KBM-7 (cell line): ENCODE measurements at regions not wholly inside any gene's neighbourhood (a gene's known extent, or its start where the extent isn't known, plus 50 kb on each side); places are given as distances from the start of the nearest gene placed in this dataset.
"Not testable (repeated sequence)": the region's sequence is repeated elsewhere in the genome, so short reads cannot be mapped to it uniquely, and the experiment has no call there.

Experiments
- DNase-seq: peaks from one replicate; pipeline ENCODE4 v3.0.0-alpha.2; 2015
- in situ Hi-C: fragments of 300-500 bp; cut with MboI; formaldehyde crosslinking; loops from 2 replicates; pipeline ENCODE4 v1.14.3; 2020; ENCODE audit warnings: low sequenced_read_pairs, low pct_unique_long_range_greater_than_20kb, mixed read lengths

GRCh38 chr19:28546148-28546685 lies 666.7 kb downstream of the UQCRFS1 start:
- no peak for DNase-seq
- in situ Hi-C loops: no loop called here

- DNase-seq, in situ Hi-C loops: not testable (repeated sequence)
Observed at GRCh38 chr19:28545397-28545796, 667.6 kb downstream of the UQCRFS1 start.

DNA sequence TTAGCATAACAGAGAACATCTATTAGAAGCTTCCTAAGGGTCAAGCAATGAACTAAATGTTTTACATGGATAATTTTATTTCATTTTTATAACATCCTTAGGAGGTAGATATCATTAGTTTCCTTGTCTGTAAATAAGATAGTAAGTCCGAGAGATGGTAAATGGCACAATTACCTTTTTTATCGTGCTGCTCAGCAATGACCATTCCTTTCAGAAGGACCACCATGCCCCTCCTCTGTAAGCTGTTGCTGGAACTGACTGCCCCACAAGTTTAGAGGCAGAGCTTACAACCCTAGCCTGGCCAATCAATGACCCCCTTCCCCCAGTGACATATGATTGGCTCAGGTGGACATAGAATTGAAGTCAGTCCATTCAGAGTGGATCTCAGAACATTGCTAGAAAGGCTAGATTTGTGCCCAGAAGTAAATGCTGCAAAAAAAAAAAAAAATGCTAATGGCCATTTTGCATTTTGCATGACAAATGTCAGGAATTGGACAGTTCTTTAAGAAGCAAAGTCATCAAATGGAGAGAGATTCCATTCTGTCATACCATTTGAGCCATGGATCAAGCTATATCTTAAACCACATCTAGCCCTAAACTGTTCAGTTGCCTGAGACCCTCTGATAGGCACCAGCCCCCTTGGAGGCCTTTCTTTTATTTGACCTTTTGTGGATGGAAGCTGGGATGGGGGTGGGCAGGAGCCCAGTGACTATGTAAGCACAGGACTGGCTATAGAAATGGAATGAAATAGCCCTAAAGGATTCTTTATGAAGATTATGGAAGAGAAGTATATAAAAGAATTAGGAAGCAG lies 668.3 kb downstream of the UQCRFS1 start:
- DNase-seq: no peak
- in situ Hi-C loops: no loop called here

DNA sequence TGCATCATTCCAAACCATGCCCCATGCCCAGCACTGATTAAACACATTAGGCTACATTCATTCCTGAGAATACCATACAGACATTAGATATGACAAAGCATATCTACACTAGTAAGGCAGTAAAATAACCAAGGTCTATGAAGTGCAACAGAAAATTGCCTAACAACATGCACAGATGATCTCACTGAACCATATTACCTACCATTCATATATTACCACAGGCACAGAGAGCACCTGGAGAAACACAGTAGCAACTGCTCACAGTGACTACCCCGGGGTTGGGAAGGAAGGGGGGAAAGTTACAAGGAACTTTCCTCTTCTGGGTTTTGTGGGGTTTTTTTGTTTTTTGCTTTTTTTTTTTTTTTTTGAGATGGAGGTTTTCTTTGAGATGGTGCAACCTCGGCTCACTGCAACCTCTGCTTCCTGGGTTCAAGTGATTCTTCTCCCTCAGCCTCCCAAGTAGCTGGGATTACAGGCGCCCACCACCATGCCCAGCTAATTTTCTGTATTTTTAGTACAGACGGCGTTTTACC lies 669.6 kb downstream of the UQCRFS1 start:
- in situ Hi-C loops: no loop called here
- no peak for DNase-seq

DNA sequence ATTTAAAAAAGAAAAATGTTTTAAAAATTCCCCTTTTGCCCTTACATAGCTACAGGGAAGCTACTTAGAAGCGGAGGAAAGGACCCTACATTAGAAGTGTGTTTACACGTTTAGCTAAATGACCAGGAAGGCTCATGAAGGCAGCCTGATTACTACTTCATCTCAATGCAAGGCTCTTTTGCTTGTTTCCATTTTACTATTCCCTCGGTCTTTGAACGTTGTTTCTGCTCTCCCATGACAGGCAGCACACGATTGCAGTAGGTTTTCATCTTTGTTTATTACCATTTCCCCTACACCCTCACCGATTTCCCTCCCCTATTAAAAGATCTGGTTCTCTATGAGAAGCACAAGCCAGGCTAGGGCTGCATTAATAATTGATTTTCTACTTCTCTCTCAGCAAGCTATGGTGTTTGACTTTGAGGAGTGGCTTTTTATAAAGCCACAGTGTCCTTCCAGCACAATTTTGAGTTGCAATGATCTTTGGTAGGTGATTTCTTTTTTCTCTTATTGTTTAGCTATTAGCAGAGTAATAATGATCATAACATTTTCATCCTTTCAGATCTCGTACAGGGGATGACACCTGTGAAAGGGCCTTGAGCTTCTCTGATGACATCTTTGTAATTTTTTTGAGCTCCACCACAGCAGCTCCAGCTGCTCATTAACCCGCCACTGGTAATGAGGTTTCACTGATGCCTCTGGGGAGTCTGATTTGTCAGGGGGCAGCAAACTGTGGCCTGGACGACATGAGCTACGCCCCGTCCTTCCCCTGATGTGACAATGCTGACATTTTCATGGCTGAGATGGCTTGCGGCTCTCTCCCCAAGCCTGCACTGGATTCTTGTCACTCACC lies 670.3 kb downstream of the UQCRFS1 start:
- DNase-seq: no peak
- in situ Hi-C loops: no loop called here

DNA sequence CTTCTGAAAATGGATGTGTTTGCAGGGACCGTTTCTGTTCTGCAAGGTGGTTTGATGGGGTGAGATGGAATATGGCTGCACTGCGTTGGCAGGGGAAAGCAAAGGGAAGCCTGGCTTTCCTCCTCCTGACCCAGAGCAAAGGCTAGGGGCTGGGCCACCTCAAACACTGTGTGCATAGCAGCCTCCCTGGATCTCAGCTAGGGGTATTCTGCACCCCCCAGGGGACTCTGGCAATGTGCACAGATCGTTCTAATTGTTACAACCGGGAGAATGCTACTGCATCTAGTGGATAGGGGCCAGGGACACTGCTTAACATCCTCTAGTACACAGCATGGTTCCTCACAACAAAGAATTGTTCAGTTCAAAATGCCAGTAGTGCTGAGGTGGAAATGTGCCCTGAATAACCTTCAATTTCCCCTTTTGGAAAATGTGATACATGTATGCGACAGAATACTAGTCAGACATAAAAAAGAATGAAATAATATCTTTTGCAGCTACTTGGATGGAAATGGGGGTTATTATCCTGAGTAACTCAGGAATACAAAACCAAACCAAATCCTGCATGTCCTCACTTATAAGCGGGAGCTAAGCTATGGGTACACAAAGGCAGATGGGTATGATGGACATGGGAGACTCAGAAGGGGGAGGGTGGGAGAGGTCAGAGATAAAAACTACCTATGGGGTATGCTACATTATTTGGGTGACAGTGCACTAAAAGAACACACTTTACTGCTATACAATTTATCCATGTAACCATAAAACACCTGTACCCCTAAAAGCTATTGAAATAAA lies 671.2 kb downstream of the UQCRFS1 start:
- in situ Hi-C loops: no loop called here
- no peak for DNase-seq

DNA sequence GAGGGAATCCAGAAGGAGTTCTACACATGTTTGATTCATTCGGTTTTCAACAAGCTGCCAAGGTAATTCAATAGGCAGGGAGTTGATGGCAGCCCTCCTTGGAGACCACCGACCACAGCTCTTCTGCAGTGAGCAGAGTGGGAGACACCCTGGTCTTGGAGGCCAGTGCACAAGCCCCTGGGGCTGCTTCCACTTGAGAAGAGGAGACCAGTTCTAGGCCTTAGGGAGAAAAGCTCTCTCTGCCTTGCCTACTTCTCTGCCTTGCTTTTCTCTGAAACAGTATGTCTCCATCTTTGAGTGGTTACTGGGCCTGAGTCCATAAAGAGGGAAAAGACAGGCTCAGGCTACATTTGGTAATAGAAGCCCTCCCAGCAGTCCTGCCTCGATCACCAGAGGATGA lies 671.9 kb downstream of the UQCRFS1 start:
- in situ Hi-C loops: no loop called here
- DNase-seq: no peak

- DNase-seq, in situ Hi-C loops: not testable (repeated sequence)
Observed at GRCh38 chr19:28540385-28540784, 672.6 kb downstream of the UQCRFS1 start.

DNA sequence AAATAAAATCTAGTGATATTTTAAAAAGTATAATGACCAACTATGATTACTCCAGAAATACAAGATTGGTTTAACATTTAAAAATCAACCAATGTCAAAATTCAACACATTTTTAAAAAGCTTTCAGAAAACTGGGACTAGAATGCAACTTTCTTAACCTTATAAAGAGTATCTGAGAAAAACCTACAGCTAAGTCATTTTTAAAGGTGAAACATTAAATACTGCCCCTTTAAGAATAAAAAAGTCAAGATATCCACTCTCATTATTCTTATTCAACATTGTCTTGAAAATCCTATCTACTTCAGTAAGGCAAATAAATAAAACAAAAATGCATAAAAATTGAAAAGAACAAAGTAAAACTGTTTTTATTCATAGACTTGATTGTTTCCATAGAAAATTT lies 673.2 kb downstream of the UQCRFS1 start:
- in situ Hi-C loops: no loop called here
- no peak for DNase-seq

GRCh38 chr19:28538579-28538978 lies 674.4 kb downstream of the UQCRFS1 start:
- in situ Hi-C loops, DNase-seq: not testable (repeated sequence)

- in situ Hi-C loops: no loop called here
- DNase-seq: no peak
Observed at GRCh38 chr19:28537896-28538295, 675.1 kb downstream of the UQCRFS1 start.

DNA sequence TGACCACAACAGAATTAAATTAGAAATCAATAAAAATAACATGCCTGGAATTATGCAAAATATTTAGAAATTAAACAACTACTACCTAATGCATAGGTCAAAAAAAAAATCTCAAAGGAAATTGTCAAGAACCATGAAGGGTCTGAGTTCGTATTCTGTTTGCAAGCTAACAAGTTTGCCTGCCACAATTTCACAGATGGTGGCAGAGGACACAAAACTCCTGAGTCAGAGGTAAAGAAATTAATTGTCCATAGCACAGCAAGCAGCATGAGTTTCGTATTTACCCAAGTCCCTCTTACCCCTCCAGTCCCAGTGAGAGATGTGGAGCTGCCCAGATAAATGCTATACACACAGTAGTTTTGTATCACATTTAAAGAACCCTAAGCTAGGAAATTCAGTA lies 675.9 kb downstream of the UQCRFS1 start:
- in situ Hi-C loops: no loop called here
- DNase-seq: no peak

GRCh38 chr19:28535352-28535775 lies 677.6 kb downstream of the UQCRFS1 start:
- in situ Hi-C loops: no loop called here
- DNase-seq: no peak

GRCh38 chr19:28534766-28535351 lies 678.1 kb downstream of the UQCRFS1 start:
- in situ Hi-C loops: no loop called here
- DNase-seq: no peak

- DNase-seq: no peak
- in situ Hi-C loops: no loop called here
Observed at GRCh38 chr19:28532765-28533341, 680.1 kb downstream of the UQCRFS1 start.

DNA sequence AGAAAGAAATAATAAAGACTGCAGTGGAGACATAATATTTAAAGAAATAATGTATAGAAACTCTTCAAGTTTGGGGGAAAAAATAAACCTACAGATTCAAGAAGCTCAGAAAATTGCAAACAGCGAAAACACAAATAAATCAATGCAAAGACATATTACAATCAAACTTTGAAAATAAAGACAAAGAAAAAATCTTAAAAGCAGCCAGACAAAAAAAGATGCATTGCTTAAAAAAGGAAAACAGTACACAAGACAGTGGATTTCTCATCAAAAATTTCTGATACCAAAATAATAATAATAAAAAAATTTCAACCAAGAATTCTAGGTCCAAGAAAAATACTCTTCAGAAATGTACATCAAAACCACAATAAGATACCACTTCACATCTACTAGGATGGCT lies 681.0 kb downstream of the UQCRFS1 start:
- in situ Hi-C loops: no loop called here
- no peak for DNase-seq

GRCh38 chr19:28530406-28531035 lies 682.4 kb downstream of the UQCRFS1 start:
- in situ Hi-C loops: no loop called here
- DNase-seq: no peak

- no peak for DNase-seq
- in situ Hi-C loops: no loop called here
Observed at GRCh38 chr19:28526038-28526437, 686.9 kb downstream of the UQCRFS1 start.
